Upper lobe of left lung (tissue), 6 donors: ENCODE measurements at regions not wholly inside any gene's neighbourhood (a gene's known extent, or its start where the extent isn't known, plus 50 kb on each side); places are given as distances from the start of the nearest gene placed in this dataset.

ENCODE experiments used
- ATAC-seq, 2 donors: fragments of 200-7000 bp; cut with Tn5 transposase; one replicate each; pipeline ENCODE4 v1.9.1; 2022; ENCODE audit warnings: mild to moderate bottlenecking in 2 of 2, moderate library complexity in 2 of 2; ENCODE audit not compliant: low FRiP score in 2 of 2
- DNase-seq, 2 donors: peaks; one replicate each; pipeline ENCODE4 v3.0.0-alpha.2; 2019 to 2020
- H3K27ac ChIP-seq, 4 donors: fragments of 200-600 bp; sonication (generic); one replicate each; pipeline ENCODE4 v1.5.1; 2016 to 2019
- H3K27me3 ChIP-seq, 4 donors: fragments of 200-600 bp; sonication (generic); one replicate each; pipeline ENCODE4 v1.5.1; 2017 to 2019
- H3K36me3 ChIP-seq, 4 donors: fragments of 200-600 bp; sonication (generic); one replicate each; pipeline ENCODE4 v1.5.1; 2016 to 2019
- H3K4me1 ChIP-seq, 4 donors: fragments of 200-600 bp; sonication (generic); one replicate each; pipeline ENCODE4 v1.5.1; 2018 to 2019
- H3K4me3 ChIP-seq, 4 donors: fragments of 200-600 bp; sonication (generic); one replicate each; pipeline ENCODE4 v1.5.1; 2017 to 2019; ENCODE audit warnings: mild to moderate bottlenecking in 2 of 4, moderate library complexity in 1 of 4
- H3K9me3 ChIP-seq, 4 donors: fragments of 200-600 bp; sonication (generic); one replicate each; pipeline ENCODE4 v1.5.1; 2018 to 2019
- EP300 ChIP-seq, 4 donors: sonication (generic); formaldehyde crosslinking; IDR thresholded peaks; one replicate each; pipeline ENCODE4 v1.5.1; 2017; ENCODE audit warnings: antibody characterized with exemption in 4 of 4, control low read depth in 2 of 4
- POLR2A ChIP-seq, 4 donors: fragments of 450-650 bp; IDR thresholded peaks; one replicate each; pipeline ENCODE4 v1.5.1; 2016 to 2017; ENCODE audit warnings: antibody characterized with exemption in 4 of 4, mild to moderate bottlenecking in 2 of 4
- POLR2AphosphoS5 ChIP-seq, 2 donors: sonication (generic); formaldehyde crosslinking; IDR thresholded peaks; one replicate each; pipeline ENCODE4 v1.5.1; 2017; ENCODE audit warnings: antibody characterized with exemption in 2 of 2
- WGBS, 2 donors: methylation state at CpG; one replicate each; pipeline ENCODE4 v1.1.5; 2017 to 2018; 5-methylcytosine and 5-hydroxymethylcytosine counted together
- TF ChIP-seq, protein P1 (sequence below), 6 experiments: fragments of 450-650 bp in 4 of 6; fragments of 200-600 bp in 2 of 6; sonication (generic) in 2 of 6; IDR thresholded peaks; one replicate each; pipeline ENCODE4 v1.5.1; 2016 to 2019; ENCODE audit warnings: antibody characterized with exemption in 6 of 6
- donor health status: DM: no; HTN: no; CAD: no; lungs with moderate emphysema.
- donor health status: DM: no; HTN: yes; CAD: no; lungs with severe emphysema.

DNA sequence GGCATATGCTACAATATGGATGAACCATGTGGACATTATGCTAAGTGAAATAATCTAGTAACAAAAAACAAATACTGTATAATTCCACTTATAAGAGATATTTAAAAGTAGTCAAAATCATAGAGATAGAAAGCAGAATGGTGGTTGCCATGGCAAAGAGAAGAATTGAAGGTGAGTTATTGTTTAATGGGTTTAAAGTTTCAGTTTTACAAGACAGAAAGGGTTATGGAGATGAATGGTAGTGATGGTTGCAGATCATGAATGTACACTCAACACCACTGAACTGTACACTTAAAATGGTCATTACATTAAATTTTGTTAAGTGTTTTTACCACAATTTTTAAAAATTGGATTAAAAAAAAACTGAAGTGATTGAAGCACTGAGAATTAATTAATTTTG, 298.2 kb upstream of the ZC3H15 start:
- no peak for ATAC-seq
- no peak for TF ChIP-seq EP300 (IDR thresholded peaks at IDR 0.05)
- TF ChIP-seq POLR2A (IDR thresholded peaks at IDR 0.05): no peak
- TF ChIP-seq POLR2AphosphoS5 (IDR thresholded peaks at IDR 0.05): no peak
- TF ChIP-seq, protein P1, sequence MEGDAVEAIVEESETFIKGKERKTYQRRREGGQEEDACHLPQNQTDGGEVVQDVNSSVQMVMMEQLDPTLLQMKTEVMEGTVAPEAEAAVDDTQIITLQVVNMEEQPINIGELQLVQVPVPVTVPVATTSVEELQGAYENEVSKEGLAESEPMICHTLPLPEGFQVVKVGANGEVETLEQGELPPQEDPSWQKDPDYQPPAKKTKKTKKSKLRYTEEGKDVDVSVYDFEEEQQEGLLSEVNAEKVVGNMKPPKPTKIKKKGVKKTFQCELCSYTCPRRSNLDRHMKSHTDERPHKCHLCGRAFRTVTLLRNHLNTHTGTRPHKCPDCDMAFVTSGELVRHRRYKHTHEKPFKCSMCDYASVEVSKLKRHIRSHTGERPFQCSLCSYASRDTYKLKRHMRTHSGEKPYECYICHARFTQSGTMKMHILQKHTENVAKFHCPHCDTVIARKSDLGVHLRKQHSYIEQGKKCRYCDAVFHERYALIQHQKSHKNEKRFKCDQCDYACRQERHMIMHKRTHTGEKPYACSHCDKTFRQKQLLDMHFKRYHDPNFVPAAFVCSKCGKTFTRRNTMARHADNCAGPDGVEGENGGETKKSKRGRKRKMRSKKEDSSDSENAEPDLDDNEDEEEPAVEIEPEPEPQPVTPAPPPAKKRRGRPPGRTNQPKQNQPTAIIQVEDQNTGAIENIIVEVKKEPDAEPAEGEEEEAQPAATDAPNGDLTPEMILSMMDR (IDR thresholded peaks at IDR 0.05): no peak
- no peak for DNase-seq
- no peaks in the 10 kb centered on the region for H3K36me3 ChIP-seq
- no peak overlapping the region for H3K4me3 ChIP-seq
- H3K9me3 ChIP-seq: no peaks in the 10 kb centered on the region
- H3K4me1 ChIP-seq: no peaks in the 10 kb centered on the region
- H3K27ac ChIP-seq: no peak overlapping the region
- no peaks in the 10 kb centered on the region for H3K27me3 ChIP-seq

DNA sequence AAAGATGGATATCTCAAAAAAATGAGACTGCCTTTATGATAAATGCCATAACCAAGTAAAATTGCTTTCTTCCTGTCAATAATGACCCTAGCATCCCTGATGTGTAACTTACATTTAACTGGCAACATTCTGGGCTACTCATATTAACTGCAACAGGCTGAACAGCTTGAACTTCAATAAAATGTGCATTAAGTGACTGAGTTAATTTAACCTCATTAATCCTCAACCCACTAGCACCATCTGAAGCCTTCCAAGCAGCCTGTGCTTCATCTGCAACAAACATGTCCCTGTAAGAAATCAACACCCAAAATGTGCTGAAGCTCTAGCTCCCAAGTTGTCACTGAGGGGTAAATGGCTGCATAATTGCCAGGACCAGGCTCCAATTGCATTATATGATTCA, 296.2 kb upstream of the ZC3H15 start:
- no peaks in the 10 kb centered on the region for H3K9me3 ChIP-seq
- ATAC-seq (no peak), DNase-seq (no peak)
- TF ChIP-seq POLR2AphosphoS5 (IDR thresholded peaks at IDR 0.05): no peak
- TF ChIP-seq POLR2A (IDR thresholded peaks at IDR 0.05): no peak
- no peaks in the 10 kb centered on the region for H3K4me1 ChIP-seq
- no peaks in the 10 kb centered on the region for H3K36me3 ChIP-seq
- no peaks in the 10 kb centered on the region for H3K27me3 ChIP-seq
- no peak overlapping the region for H3K27ac ChIP-seq
- H3K4me3 ChIP-seq: no peak overlapping the region

DNA sequence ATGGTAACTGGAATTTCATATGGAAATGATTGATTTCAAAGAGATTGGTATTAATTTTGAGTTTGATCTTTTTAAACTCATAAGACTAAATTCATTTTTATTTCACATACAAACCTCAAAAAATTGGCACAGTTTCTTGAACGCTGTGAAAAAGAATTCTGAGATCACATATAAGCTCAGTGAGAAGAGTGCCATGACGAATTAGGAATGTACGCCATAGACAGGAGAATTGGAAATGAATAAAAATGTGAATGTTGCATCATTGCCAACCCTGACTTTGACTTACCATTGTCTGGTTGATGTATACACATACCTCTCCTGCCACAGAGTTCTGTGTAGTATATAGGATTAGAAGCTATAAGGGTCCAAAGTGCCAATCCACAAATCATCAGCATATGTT, 290.4 kb upstream of the ZC3H15 start:
- no peaks in the 10 kb centered on the region for H3K9me3 ChIP-seq
- H3K4me1 ChIP-seq: no peaks in the 10 kb centered on the region
- no peak overlapping the region for H3K4me3 ChIP-seq
- TF ChIP-seq EP300 (IDR thresholded peaks at IDR 0.05): no peak
- no peak for TF ChIP-seq POLR2AphosphoS5 (IDR thresholded peaks at IDR 0.05)
- TF ChIP-seq POLR2A (IDR thresholded peaks at IDR 0.05): no peak
- TF ChIP-seq, protein P1 (IDR thresholded peaks at IDR 0.05): no peak
- no peaks in the 10 kb centered on the region for H3K27me3 ChIP-seq
- no peaks in the 10 kb centered on the region for H3K36me3 ChIP-seq
- no peak for DNase-seq
- 91 to 94% methylated on average over 3 of the region's 3 CpGs for WGBS, 2 donors
- no peak overlapping the region for H3K27ac ChIP-seq
- no peak for ATAC-seq

- Histone ChIP-seq H3K4me3 (no peak overlapping the region), H3K36me3 (no peaks in the 10 kb centered on the region), H3K4me1 (no peaks in the 10 kb centered on the region), H3K27me3 (no peaks in the 10 kb centered on the region), H3K27ac (no peak overlapping the region), H3K9me3 (no peaks in the 10 kb centered on the region)
- TF ChIP-seq EP300 (IDR thresholded peaks at IDR 0.05): no peak
- no peak for TF ChIP-seq POLR2A (IDR thresholded peaks at IDR 0.05)
- TF ChIP-seq, protein P1 (IDR thresholded peaks at IDR 0.05): no peak
- no peak for TF ChIP-seq POLR2AphosphoS5 (IDR thresholded peaks at IDR 0.05)
- DNase-seq (no peak), ATAC-seq (no peak)
- WGBS, 2 donors: 95 to 97% methylated on average over 1 of the region's 1 CpG
These were observed 288.1 kb upstream of the ZC3H15 start for GRCh38 chr2:186197955-186198354.

GRCh38 chr2:186199029-186199428, 287.0 kb upstream of the ZC3H15 start:
- Histone ChIP-seq H3K9me3 (no peaks in the 10 kb centered on the region), H3K36me3 (no peaks in the 10 kb centered on the region), H3K4me3 (no peak overlapping the region), H3K4me1 (no peaks in the 10 kb centered on the region), H3K27me3 (no peaks in the 10 kb centered on the region), H3K27ac (no peak overlapping the region)
- DNase-seq (no peak), ATAC-seq (no peak)
- TF ChIP-seq POLR2AphosphoS5 (IDR thresholded peaks at IDR 0.05) (no peak), POLR2A (IDR thresholded peaks at IDR 0.05) (no peak), EP300 (IDR thresholded peaks at IDR 0.05) (no peak)
- TF ChIP-seq, protein P1 (IDR thresholded peaks at IDR 0.05): no peak
- WGBS, 2 donors: 61 to 73% methylated on average over 1 of the region's 1 CpG
